MM.1S (cell line): ENCODE measurements at regions not wholly inside any gene's neighbourhood (a gene's known extent, or its start where the extent isn't known, plus 50 kb on each side); places are given as distances from the start of the nearest gene placed in this dataset.
"Not testable (repeated sequence)": the region's sequence is repeated elsewhere in the genome, so short reads cannot be mapped to it uniquely, and the experiment has no call there.

Experiments
- EZH2 ChIP-seq: fragments of 300-600 bp; sonication (generic); optimal IDR thresholded peaks from 2 replicates; pipeline ENCODE3; 2017; ENCODE audit warnings: low read depth, mild to moderate bottlenecking, antibody characterized with exemption, low read length, mixed read lengths
- TF ChIP-seq, protein P1 (sequence below): fragments of 300-600 bp; sonication (generic); IDR thresholded peaks from 2 replicates; pipeline ENCODE4 v1.5.1; 2016; ENCODE audit warnings: antibody characterized with exemption, low read length, mixed read lengths

DNA sequence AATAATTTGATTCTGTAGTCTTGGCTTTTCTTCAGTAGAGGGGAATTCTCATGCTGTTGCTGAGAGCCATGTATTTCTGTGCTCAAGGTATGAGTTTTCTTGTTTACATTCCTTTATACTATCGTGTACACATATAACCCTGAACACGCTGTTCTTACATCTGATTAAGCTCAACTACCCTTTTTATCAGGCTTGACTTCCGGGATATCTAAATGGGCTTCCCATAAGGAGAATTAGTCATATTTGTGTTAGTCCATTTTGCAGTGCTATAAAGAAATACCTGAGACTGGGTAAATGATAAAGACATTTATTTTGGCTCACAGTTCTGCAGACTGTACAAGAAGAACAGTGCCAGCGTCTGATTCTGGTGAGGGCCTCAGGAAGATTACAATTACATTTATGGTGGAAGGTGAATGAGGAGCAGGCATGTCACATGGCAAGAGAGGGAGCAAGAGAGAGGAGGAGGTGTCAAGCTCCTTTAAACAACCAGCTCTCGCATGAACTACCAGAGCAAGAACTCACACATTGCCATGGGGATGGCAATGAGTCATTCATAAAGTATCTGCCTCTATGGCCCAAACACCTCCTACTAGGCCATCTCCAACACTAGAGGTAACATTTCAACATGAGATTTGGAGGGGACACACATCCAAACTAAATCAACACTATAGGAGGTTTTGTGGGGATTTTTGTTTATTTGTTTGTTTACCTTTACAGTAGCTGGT is 118.2 kb downstream of the LIMS4 start:
- TF ChIP-seq, protein P1, sequence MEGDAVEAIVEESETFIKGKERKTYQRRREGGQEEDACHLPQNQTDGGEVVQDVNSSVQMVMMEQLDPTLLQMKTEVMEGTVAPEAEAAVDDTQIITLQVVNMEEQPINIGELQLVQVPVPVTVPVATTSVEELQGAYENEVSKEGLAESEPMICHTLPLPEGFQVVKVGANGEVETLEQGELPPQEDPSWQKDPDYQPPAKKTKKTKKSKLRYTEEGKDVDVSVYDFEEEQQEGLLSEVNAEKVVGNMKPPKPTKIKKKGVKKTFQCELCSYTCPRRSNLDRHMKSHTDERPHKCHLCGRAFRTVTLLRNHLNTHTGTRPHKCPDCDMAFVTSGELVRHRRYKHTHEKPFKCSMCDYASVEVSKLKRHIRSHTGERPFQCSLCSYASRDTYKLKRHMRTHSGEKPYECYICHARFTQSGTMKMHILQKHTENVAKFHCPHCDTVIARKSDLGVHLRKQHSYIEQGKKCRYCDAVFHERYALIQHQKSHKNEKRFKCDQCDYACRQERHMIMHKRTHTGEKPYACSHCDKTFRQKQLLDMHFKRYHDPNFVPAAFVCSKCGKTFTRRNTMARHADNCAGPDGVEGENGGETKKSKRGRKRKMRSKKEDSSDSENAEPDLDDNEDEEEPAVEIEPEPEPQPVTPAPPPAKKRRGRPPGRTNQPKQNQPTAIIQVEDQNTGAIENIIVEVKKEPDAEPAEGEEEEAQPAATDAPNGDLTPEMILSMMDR, result not testable (repeated sequence)
- not testable (repeated sequence) for TF ChIP-seq EZH2
